Right lobe of liver (tissue), 4 donors: ENCODE measurements at regions not wholly inside any gene's neighbourhood (a gene's known extent, or its start where the extent isn't known, plus 50 kb on each side); places are given as distances from the start of the nearest gene placed in this dataset.

ENCODE experiments used
- CTCF ChIP-seq, 4 donors: fragments of 200-600 bp in 3 of 4; fragments of 450-650 bp in 1 of 4; IDR thresholded peaks; one replicate each; pipeline versions ENCODE4 v1.5.1 to v1.8.0; 2016 to 2022; ENCODE audit warnings: antibody characterized with exemption in 4 of 4, mild to moderate bottlenecking in 2 of 4
- POLR2A ChIP-seq: fragments of 450-650 bp; IDR thresholded peaks from one replicate; pipeline ENCODE4 v1.6.1; 2017; ENCODE audit warnings: antibody characterized with exemption, mild to moderate bottlenecking
- donor health status: DM: no; HTN: no; CAD: no.
- donor health status: DM: no; HTN: no; CAD: no.
- donor health status: DM: no; HTN: yes; CAD: no.

- TF ChIP-seq CTCF (IDR thresholded peaks at IDR 0.05) (no peak), POLR2A (no peak)
Measured at GRCh38 chr22:27093422-27093821, 436.0 kb downstream of the MIAT start.
